Breast epithelium (tissue), 3 donors: ENCODE measurements at regions not wholly inside any gene's neighbourhood (a gene's known extent, or its start where the extent isn't known, plus 50 kb on each side); places are given as distances from the start of the nearest gene placed in this dataset.

Source experiments
- CTCF ChIP-seq, 3 donors: fragments of 450-650 bp; IDR thresholded peaks; one replicate each; pipeline ENCODE4 v1.5.1; 2016 to 2017; ENCODE audit warnings: antibody characterized with exemption in 3 of 3, mild to moderate bottlenecking in 3 of 3, moderate library complexity in 3 of 3
- POLR2AphosphoS5 ChIP-seq, 3 donors: sonication (generic); formaldehyde crosslinking; IDR thresholded peaks; one replicate each; pipeline ENCODE4 v1.6.1; 2017; ENCODE audit warnings: antibody characterized with exemption in 3 of 3

GRCh38 chr5:145437627-145438026 is 397.5 kb downstream of the PRELID2 start:
- no peak for TF ChIP-seq CTCF (IDR thresholded peaks at IDR 0.05)
- TF ChIP-seq POLR2AphosphoS5 (IDR thresholded peaks at IDR 0.05) = no peak
